ENCODE measurements at regions not wholly inside any gene's neighbourhood (a gene's known extent, or its start where the extent isn't known, plus 50 kb on each side); places are given as distances from the start of the nearest gene placed in this dataset.

- POLR2A ChIA-PET (ENCODE audit: unreplicated experiment) = no interaction called here
- Histone ChIP-seq H3K4me1 (ENCODE audit: insufficient read depth, low read length) (no peaks in the 10 kb centered on the region), H3K27me3 (ENCODE audit: low read length) (peaks cover 9% of the 10 kb centered on the region; the same call in 1 of the 2 replicates), H3F3A (ENCODE audit: low read length, unreplicated experiment) (no peaks in the 10 kb centered on the region), H2AFZ (ENCODE audit: low read length) (no peak overlapping the region), H3K79me2 (ENCODE audit: low read length) (no peaks in the 10 kb centered on the region), H3K4me2 (ENCODE audit: low read length) (no peak overlapping the region), H3K27ac (ENCODE audit: low read length) (no peak overlapping the region), H3K9me3 (ENCODE audit: low read length) (no peaks in the 10 kb centered on the region), H3K36me3 (ENCODE audit: low read depth, low read length) (no peaks in the 10 kb centered on the region), H3K9ac (ENCODE audit: low read length) (no peak overlapping the region), H3K9me2 (replicated peaks; ENCODE audit: low read length) (no peaks in the 10 kb centered on the region), H3K4me3 (ENCODE audit: low read length) (no peak overlapping the region), H4K20me1 (ENCODE audit: low read length) (no peaks in the 10 kb centered on the region)
- intact Hi-C loops (cut with micrococcal nuclease) = no loop called here
- DNase-seq = peak; percentile 37
- TF ChIP-seq EZH2phosphoT487 (IDR thresholded peaks at IDR 0.05; ENCODE audit: borderline replicate concordance, low read length) (no peak), CTCF (conservative IDR thresholded peaks at IDR 0.05; ENCODE audit: low read depth, low read length) (no peak), EZH2 (IDR thresholded peaks at IDR 0.05; ENCODE audit: low read length, unreplicated experiment) (no peak)
- no TSS peak for BruUV-seq (replicated peaks)
- ATAC-seq = no peak
- CTCF ChIA-PET = no interaction called here
Measured at GRCh38 chr9:108634204-108634603, 221.6 kb downstream of the ACTL7B start.

- POLR2A ChIA-PET (ENCODE audit: unreplicated experiment) = no interaction called here
Measured at GRCh38 chr9:108631496-108632285, 224.1 kb downstream of the ACTL7B start.

More at GRCh38 chr9:108631496-108632285, 224.1 kb downstream of the ACTL7B start:
- Histone ChIP-seq H3K9me2 (replicated peaks; ENCODE audit: low read length) (no peaks in the 10 kb centered on the region), H2AFZ (ENCODE audit: low read length) (no peak overlapping the region), H3K27me3 (ENCODE audit: low read length) (no peaks in the 10 kb centered on the region), H3K4me2 (ENCODE audit: low read length) (no peak overlapping the region), H3K4me1 (ENCODE audit: insufficient read depth, low read length) (no peaks in the 10 kb centered on the region), H3K79me2 (ENCODE audit: low read length) (no peaks in the 10 kb centered on the region), H3K27ac (ENCODE audit: low read length) (no peak overlapping the region), H3F3A (ENCODE audit: low read length, unreplicated experiment) (no peaks in the 10 kb centered on the region), H3K9ac (ENCODE audit: low read length) (no peak overlapping the region), H3K9me3 (ENCODE audit: low read length) (no peaks in the 10 kb centered on the region), H3K36me3 (ENCODE audit: low read depth, low read length) (no peaks in the 10 kb centered on the region), H3K4me3 (ENCODE audit: low read length) (no peak overlapping the region), H4K20me1 (ENCODE audit: low read length) (no peaks in the 10 kb centered on the region)
- no TSS peak for BruUV-seq (replicated peaks)
- CTCF ChIA-PET = no interaction called here
- TF ChIP-seq EZH2phosphoT487 (IDR thresholded peaks at IDR 0.05; ENCODE audit: borderline replicate concordance, low read length) (no peak), CTCF (conservative IDR thresholded peaks at IDR 0.05; ENCODE audit: low read depth, low read length) (no peak), EZH2 (IDR thresholded peaks at IDR 0.05; ENCODE audit: low read length, unreplicated experiment) (no peak)
- DNase-seq = no peak
- intact Hi-C loops (cut with micrococcal nuclease) = no loop called here
- ATAC-seq = no peak
